ENCODE measurements at regions not wholly inside any gene's neighbourhood (a gene's known extent, or its start where the extent isn't known, plus 50 kb on each side); places are given as distances from the start of the nearest gene placed in this dataset.

DNA sequence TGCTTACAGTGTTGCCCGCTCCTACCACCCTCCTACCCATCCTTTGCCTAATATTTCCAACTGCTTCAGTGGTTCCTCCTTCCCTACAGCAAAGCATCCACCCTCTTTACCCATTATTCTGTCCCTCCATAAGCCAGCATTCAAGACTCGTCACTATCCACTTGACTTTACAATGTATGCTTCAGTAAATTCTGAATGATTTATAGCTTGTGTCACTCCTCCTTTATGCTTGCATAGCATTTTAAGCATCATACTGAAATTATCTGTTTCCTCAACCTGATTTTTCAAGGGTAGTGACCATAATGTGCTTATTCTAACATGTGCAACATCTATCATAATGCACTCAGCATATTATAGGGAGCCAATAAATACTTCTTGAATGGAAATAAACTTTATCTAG lies 365.5 kb downstream of the RAB28 start:
- DNase-seq, result no peak

DNA sequence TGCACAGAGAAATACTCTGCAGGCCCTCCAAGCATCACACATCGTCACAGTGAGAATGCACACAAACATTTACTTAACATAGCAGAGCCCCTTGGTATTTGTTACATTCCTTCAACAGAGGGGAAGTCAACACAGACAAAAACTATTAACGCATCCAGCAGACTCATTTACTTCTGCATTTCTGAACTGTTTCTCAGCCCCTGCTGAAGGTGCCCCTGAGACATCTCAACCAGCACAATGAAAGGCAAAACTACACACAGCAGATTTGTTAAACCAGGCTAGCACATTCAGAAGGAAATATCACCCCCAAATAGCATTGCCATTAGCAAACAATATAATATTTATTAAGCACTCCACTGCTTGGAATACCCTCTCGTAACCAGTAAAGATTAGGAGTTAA lies 367.0 kb downstream of the RAB28 start:
- DNase-seq, result no peak

DNA sequence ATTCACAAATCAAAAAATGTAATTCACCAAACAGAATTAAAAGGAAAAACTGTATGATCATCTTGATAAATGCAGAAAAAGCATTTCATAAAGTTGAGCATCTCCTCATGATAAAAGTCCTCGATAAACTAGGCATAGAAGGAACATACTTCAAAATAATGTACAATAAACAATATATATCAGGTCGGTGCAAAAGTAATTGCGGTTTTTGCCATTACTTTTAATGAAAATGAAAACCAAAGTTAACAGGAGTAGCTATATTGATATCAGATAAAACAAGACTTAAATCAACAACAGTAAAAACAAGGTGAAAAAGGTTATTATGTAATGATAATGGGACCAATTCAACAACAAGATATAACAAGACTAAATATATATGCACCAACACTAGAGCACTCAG lies 372.1 kb downstream of the RAB28 start:
- no peak for DNase-seq

GRCh38 chr4:13109536-13109935 lies 374.6 kb downstream of the RAB28 start:
- DNase-seq, result no peak

DNA sequence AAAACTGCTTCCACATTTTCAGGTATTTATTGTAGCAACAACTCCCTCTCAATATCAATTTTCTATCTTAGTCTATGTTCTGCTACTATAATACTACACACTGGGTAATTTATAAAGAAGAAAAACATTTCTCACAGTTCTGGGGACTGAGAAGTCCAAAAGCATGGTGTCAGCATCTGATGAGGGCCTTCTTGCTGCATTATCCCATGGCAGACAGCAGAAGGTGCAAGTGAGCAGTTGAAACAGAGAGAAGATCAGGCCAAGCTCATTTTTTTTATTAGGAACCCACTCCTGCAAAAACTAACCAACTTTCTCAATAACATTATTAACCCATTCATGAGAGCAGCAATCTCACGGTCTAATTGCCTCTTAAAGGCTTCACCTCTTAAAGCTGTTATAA lies 376.0 kb downstream of the RAB28 start:
- no peak for DNase-seq

DNA sequence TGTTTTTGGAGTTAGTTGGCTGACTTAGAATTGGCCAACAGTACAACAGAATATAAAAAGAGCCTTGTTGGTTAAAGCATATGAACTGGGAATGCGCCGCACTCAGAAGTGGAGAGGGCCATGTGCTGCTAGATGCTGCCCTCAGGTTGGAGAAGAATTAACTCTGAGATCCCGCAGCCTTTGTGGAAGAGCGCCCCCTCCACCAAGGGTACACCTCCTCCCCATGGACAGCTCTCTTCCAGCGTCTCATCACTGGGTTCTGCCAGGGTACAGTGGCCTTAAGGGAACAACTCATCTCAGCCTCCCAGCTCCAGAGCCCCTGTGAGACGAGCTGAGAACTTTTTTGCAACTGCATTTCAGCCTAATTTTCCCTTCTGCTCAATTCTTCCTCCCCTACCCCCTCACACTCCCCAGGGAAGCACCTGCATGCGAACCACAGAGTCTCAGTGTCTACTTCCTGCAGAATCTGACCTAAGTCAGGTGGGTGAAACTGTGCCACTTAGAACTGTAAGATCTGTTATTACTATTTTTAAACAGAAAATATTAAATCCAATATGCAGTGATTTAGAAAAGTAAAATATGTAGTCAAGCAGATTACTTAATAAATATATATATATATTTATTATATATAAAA lies 380.6 kb downstream of the RAB28 start:
- DNase-seq, result no peak

- DNase-seq, result no peak
These were observed 381.9 kb downstream of the RAB28 start for GRCh38 chr4:13102092-13102742.

DNA sequence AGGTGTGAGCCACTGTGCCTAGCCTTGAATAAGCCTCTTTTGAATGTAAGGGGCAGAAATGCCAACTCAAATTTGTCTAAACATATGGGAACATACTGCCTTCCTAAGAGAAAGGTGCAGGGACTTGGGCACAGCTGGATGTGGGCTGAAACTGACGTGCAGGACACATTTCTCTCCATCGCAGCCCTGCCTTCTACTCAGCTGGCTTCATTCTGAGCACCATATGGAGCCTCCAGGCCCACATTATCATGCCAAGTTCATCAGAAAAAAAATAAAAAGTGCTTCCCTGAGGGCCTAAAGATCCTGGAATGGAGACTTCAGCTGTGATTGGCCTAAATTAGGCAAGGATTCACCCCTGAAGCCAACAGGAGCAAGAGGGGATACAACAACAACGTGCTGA lies 386.2 kb downstream of the RAB28 start:
- no peak for DNase-seq

GRCh38 chr4:13095722-13096121 lies 388.4 kb downstream of the RAB28 start:
- DNase-seq, result no peak

DNA sequence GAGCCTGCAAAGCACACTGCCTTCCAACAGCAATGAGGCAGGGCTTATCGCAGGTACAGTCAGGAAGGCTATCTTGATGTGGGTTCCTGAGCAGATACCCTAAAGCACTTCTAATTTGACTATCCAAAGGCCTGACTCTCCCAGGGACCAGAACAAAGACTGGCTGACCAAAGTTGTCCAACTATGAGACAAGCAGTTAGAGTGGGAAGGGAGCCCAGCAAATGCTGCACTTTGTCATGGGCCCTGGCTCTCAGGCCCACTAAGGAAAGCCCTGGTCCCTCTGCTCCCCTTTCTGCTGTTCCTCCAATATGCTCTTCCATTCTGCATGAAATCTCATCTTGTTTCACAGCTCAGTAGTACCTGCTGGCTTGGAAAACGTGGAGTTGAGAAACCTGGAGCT lies 391.0 kb downstream of the RAB28 start:
- DNase-seq, result no peak

DNA sequence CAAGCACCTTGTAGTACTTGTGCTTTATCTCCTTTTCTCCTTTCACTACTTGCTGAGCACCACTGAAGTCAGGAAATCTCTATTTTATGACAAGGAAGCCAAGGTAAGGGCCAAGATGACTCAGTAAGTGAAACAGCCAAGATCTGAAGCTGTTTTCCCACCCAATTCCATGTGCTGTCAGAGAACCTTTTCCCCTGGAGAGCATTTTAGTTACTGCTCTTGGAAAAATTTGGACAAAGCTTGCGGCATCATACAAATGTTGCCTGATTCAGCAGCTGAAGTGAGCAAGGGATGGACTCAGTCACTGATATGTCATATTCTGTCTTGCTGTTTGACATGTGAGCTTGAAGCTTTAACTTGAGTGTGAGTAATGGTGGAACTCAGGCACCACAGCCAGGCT lies 391.4 kb downstream of the RAB28 start:
- no peak for DNase-seq

DNA sequence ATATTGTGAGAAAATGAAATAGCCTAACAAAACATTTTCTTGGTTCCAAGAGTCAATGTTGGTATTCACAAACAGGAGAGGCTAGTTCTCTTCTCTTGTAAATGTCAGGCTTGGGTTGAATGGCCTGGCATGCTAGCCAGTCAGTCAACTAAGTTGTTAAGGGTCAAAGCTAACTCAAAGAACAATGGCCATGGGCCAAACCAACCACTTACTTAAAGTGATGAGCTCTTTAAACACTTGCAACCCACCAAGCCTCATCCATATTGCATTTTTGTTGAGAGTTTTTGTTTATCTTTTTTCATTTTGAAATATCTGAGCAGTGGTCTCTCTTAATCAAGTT lies 394.5 kb downstream of the RAB28 start:
- no peak for DNase-seq

- no peak for DNase-seq
These were observed 395.1 kb downstream of the RAB28 start for GRCh38 chr4:13088726-13089658.

DNA sequence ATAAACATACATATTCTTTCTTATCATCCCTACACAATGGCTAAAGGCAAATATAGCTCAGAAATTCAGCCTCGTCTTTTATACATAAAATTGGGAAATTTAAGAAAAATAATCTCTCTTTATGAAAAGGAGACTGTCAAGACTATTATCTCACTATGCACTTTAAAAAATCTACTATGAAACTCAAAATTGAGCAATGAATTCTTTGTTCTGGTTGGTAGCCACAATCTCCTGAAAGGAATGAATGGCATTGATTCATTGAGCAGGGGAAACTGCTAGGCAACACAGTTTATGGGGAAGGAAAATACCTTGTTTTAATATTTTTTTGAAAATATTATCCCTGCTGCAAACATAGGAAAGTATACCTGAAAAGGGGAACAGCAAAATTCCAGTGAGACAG lies 397.1 kb downstream of the RAB28 start:
- no peak for DNase-seq

DNA sequence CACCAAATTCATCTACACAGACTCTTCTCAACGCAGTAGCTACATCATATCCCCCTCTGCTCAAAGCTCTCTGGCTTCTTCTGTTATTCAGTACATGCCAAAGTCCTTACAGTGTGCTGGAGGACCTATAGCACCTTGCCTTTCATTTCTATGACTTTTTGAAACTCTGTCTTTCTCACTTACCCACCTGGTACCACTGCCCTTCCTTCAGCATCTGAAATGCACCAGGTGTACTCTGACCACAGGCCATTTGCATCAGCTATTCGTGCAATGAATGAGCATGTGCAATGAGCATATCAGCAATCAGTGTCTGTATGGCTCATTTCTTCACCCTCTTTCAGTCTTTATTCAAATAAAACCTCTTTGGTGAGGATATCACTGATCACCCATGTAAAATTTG lies 399.9 kb downstream of the RAB28 start:
- no peak for DNase-seq

DNA sequence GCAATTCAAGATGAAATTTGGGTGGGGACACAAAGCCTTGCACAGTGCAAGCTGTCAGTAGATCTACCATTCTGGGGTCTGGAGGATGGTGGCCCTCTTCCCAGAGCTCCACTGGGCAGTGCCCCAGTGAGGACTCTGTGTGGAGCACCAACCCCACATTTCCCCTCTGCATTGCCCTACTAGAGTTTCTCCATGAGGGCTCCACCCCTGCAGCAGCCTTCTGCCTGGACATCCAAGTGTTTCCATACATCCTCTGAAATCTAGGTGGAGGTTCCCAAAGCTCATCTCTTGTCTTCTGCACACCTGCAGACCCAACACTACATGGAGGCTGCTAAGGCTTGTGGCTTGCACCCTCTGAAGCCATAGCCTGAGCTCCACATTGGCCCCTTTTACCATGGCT lies 402.3 kb downstream of the RAB28 start:
- no peak for DNase-seq

DNA sequence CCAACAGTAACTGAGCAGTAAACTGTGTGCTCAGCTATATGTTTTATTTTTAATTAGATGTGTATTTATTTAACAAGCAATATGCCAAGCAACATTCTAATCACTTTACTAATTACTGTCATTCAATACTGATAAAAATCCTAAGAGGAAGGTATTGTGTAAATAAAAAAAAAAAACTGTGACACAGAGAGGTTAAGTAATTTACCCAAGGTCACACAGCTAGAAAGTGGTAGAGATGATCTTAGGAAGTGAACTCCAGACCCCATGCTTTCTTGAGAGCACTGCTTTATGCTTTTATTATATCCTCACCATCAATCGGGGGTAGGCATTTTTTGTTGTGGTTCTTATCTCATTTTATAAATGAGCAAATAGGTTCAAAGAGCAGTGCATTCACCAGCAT lies 417.1 kb downstream of the RAB28 start:
- DNase-seq, result no peak

- DNase-seq, result no peak
These were observed 425.1 kb downstream of the RAB28 start for GRCh38 chr4:13059019-13059418.

DNA sequence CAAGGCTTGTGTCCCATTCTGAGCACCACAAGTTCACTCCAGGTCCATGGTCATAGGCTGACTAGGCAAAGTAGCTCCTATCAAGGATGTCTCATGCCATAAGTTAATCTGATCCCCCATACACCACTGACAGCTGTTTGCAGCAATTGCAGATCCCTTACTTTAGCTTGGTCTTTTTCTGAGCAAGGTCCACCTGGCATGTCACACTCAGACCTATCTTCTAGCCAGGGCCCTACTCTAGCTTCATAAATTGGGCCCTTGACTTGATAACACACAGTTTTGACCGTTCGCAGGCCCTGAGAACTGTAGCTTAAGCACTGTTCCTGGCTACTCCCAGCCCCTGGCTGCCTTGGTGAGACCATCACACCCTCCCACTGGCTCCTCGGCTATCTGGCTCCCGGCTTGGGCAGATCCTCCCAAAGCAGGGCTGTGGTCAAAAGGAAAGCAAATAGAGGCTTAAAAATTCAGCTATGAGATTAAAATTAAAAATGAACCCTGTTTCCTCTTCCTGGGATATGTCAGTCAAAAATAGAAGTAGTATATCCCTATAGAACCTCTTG lies 427.4 kb downstream of the RAB28 start:
- DNase-seq, result no peak

GRCh38 chr4:13054420-13054970 lies 429.6 kb downstream of the RAB28 start:
- no peak for DNase-seq

DNA sequence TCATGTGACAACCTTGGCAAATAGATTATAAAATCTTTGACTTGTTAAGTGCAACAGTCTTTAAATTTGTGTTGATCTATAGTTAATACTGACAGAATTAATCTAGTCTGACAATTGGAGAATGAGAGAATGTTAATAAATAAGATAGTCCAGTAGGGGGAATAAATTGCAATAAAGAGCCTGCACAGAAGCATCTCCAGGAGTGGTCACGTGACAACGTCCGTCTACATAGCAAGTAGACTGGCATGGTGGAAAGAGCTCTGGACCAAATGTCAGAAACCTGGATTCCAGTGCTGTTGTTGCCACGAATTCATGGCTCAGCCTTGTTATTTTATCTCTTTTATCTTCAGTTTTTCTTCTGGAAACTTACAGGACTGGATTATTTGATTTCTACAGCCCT lies 436.5 kb downstream of the RAB28 start:
- no peak for DNase-seq

GRCh38 chr4:13036841-13037240 lies 447.3 kb downstream of the RAB28 start:
- DNase-seq, result no peak

DNA sequence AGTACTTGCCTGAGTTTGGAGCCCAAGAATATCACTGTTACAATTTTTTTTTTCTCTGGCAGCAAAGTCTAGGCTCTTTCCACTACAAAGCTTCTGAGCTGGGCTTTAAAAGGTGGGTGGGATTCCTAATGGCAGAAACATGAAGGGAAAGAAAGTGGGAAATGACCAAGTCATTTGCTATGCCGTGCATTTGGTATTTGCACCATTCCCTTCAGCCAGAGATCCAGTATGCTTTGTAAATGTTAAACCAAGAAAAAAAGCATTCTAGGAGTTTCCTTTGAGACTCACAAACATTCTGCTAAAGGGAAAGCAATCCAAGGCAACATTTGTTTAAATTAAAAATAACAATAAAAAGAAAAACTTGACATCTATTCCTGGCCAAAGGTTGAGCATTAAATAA lies 451.2 kb downstream of the RAB28 start:
- no peak for DNase-seq
